GM12878 (cell line): ENCODE measurements at regions not wholly inside any gene's neighbourhood (a gene's known extent, or its start where the extent isn't known, plus 50 kb on each side); places are given as distances from the start of the nearest gene placed in this dataset.

Source experiments
- ATAC-seq: fragments of 200-7000 bp; cut with Tn5 transposase; 3 replicates; pipeline ENCODE4 v1.9.1; 2020; ENCODE audit warnings: mild to moderate bottlenecking, moderate library complexity
- BruUV-seq: library from RNA; stranded (reverse); fragments of 400-500 nt; replicated peaks from 2 replicates; lab custom pipeline; 2021; lab: Mats Ljungman, UMichigan
- CTCF ChIA-PET: fragments of 300-600 bp; sonication (Branson Sonifier 250); formaldehyde crosslinking; extraction: SDS; loops from one replicate; lab custom pipeline; 2021; ENCODE audit warnings: inconsistent platforms; lab: Yijun Ruan, JAX
- POLR2A ChIA-PET: fragments of 350-600 bp; formaldehyde crosslinking; extraction: SDS; loops from one replicate; lab custom pipeline; 2021; ENCODE audit warnings: inconsistent platforms; lab: Charles Lee
- RAD21 ChIA-PET: fragments of 300-600 bp; sonication (Branson Sonifier 250); formaldehyde crosslinking; loops from one replicate; lab custom pipeline; 2023; ENCODE audit warnings: antibody characterized with exemption; ENCODE audit not compliant: unreplicated experiment; lab: Charles Lee
- SMC1A ChIA-PET: fragments of 300-600 bp; sonication (Branson Sonifier 250); formaldehyde crosslinking; loops from one replicate; lab custom pipeline; 2023; ENCODE audit not compliant: unreplicated experiment, uncharacterized antibody; lab: Charles Lee
- DNase-seq: peaks from one replicate; pipeline ENCODE4 v3.0.0-alpha.2; 2011; ENCODE audit warnings: low read depth, low spot score
- FAIRE-seq: peaks from 3 replicates; lab custom pipeline; 2011; peaks lifted over from hg19 to GRCh38; lab: Jason Lieb, UNC
- H2AFZ ChIP-seq: 2 replicates; pipeline ENCODE4 v1.6.0; 2011; ENCODE audit warnings: low read depth, low read length, control low read depth; ENCODE audit not compliant: control insufficient read depth
- H3K27ac ChIP-seq: 2 replicates; pipeline ENCODE4 v1.5.1; 2011; ENCODE audit warnings: control low read depth; ENCODE audit not compliant: control insufficient read depth, insufficient read depth
- H3K27me3 ChIP-seq, 2 experiments: replicated peaks in 1 of 2; 2 replicates each; pipeline versions ENCODE4 v1.6.0 to v1.6.1; 2011; ENCODE audit warnings: low read length in 1 of 2; ENCODE audit not compliant: control insufficient read depth in 2 of 2, insufficient read depth in 2 of 2
- H3K36me3 ChIP-seq, 2 experiments: 2 replicates each; pipeline ENCODE4 v1.5.1; 2011; ENCODE audit warnings: low read length in 1 of 2; ENCODE audit not compliant: control insufficient read depth in 2 of 2, insufficient read depth in 2 of 2
- H3K4me1 ChIP-seq: 2 replicates; pipeline ENCODE4 v1.6.1; 2011; ENCODE audit warnings: mild to moderate bottlenecking, low read length, moderate library complexity, mixed read lengths; ENCODE audit not compliant: control insufficient read depth, insufficient read depth
- H3K4me2 ChIP-seq: 2 replicates; pipeline ENCODE4 v1.6.0; 2011; ENCODE audit warnings: control low read depth; ENCODE audit not compliant: control insufficient read depth, insufficient read depth
- H3K4me3 ChIP-seq: fragments of 200-600 bp; sonication (generic); 2 replicates; pipeline ENCODE4 v1.5.1; 2016
- H3K79me2 ChIP-seq: 2 replicates; pipeline ENCODE4 v1.6.0; 2011; ENCODE audit warnings: low read length; ENCODE audit not compliant: control insufficient read depth, insufficient read depth
- H3K9ac ChIP-seq: 2 replicates; pipeline ENCODE4 v1.8.0; 2011; ENCODE audit warnings: low read length, control low read depth, mixed read lengths; ENCODE audit not compliant: control insufficient read depth, insufficient read depth
- H3K9me3 ChIP-seq: replicated peaks from 3 replicates; pipeline ENCODE4 v1.5.1; 2011; ENCODE audit warnings: mild to moderate bottlenecking, low read length; ENCODE audit not compliant: control insufficient read depth, insufficient read depth
- H4K20me1 ChIP-seq: 2 replicates; pipeline ENCODE4 v1.6.0; 2011; ENCODE audit not compliant: control insufficient read depth, insufficient read depth
- CEBPB ChIP-seq, 2 experiments: fragments of 150-350 bp in 1 of 2; IDR thresholded peaks; 2 replicates each; pipeline ENCODE4 v1.6.1; 2012 to 2014; ENCODE audit warnings: low read depth in 2 of 2, low read length in 2 of 2, borderline replicate concordance in 1 of 2, inconsistent platforms in 1 of 2
- CHD2 ChIP-seq: IDR thresholded peaks from 2 replicates; pipeline ENCODE4 v1.6.1; 2011; ENCODE audit warnings: low read depth, low read length, improper control_type of control experiment, borderline replicate concordance
- CREB1 ChIP-seq: IDR thresholded peaks from 2 replicates; pipeline ENCODE4 v1.6.1; 2012; ENCODE audit warnings: low read depth, mild to moderate bottlenecking, inconsistent platforms
- HDGF ChIP-seq: fragments of 450-650 bp; IDR thresholded peaks from 2 replicates; pipeline ENCODE4 v1.6.1; 2016; ENCODE audit warnings: antibody characterized with exemption
- MYC ChIP-seq: IDR thresholded peaks from 2 replicates; pipeline ENCODE4 v1.6.1; 2011; ENCODE audit warnings: mild to moderate bottlenecking, low read length, moderate library complexity, inconsistent platforms; ENCODE audit not compliant: insufficient read depth, insufficient replicate concordance, insufficient read length, severe bottlenecking
- PAX8 ChIP-seq: fragments of 450-650 bp; IDR thresholded peaks from 2 replicates; pipeline ENCODE4 v1.6.1; 2017; ENCODE audit warnings: mild to moderate bottlenecking, moderate library complexity
- PML ChIP-seq: IDR thresholded peaks from 2 replicates; pipeline ENCODE4 v1.6.1; 2012; ENCODE audit warnings: low read length, inconsistent platforms
- SIX5 ChIP-seq: IDR thresholded peaks from 2 replicates; pipeline ENCODE4 v1.6.1; 2011; ENCODE audit warnings: mild to moderate bottlenecking, low read depth, low read length, moderate library complexity; ENCODE audit not compliant: severe bottlenecking
- TAF1 ChIP-seq: IDR thresholded peaks from 2 replicates; pipeline ENCODE4 v1.6.1; 2011; ENCODE audit warnings: mild to moderate bottlenecking, low read depth, low read length, borderline replicate concordance
- TBL1XR1 ChIP-seq: IDR thresholded peaks from 2 replicates; pipeline ENCODE4 v1.6.1; 2012; ENCODE audit warnings: low read depth, low read length, improper control_type of control experiment
- YY1 ChIP-seq: IDR thresholded peaks from 2 replicates; pipeline ENCODE4 v1.6.1; 2011; ENCODE audit warnings: low read depth, mild to moderate bottlenecking, low read length
- ZNF274 ChIP-seq: IDR thresholded peaks from one replicate; pipeline ENCODE4 v1.8.0; 2011; ENCODE audit not compliant: insufficient read length, insufficient read depth
- WGBS: methylation state at CpG from one replicate; pipeline ENCODE4 v1.1.6; 2016; ENCODE audit warnings: low lambda C conversion rate; ENCODE audit not compliant: insufficient replicate concordance, insufficient coverage; ENCODE audit errors: missing lambda C conversion rate; 5-methylcytosine and 5-hydroxymethylcytosine counted together
- in situ Hi-C: fragments of 300-500 bp; cut with MboI; formaldehyde crosslinking; loops from 9 replicates; pipeline ENCODE4 v1.14.3; 2018; ENCODE audit warnings: mixed read lengths
- intact Hi-C: fragments of 100-400 bp; cut with micrococcal nuclease; formaldehyde crosslinking; loops from one replicate; pipeline ENCODE4 v1.14.2; 2022; ENCODE audit not compliant: unreplicated experiment

DNA sequence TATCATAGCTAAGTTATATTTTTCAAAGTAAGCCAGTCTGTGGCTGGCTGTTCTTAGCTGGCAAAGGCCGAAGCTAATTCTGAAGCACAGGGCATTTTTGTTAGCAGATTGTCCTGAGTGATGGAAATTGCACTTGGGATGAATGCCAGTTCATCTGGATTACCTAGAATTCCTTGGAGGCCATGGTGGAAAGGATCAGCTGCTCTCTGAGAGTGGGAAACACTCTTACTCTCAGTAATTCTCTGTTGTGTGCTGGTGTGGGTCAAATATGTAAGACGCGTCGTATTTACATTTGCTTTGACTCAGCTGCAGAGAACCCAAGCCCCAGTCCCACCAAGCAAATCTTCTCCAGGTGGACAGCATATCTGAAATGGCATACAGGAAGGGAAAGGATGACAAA is 60.7 kb upstream of the C1QTNF9B start:
- intact Hi-C loops (no loop called here), in situ Hi-C loops (no loop called here)
- no peaks in the 10 kb centered on the region for H3K79me2 ChIP-seq
- TF ChIP-seq CEBPB (IDR thresholded peaks at IDR 0.05; ENCODE audit: borderline replicate concordance in 1 of 2, low read depth in 2 of 2, low read length in 2 of 2) (no peak), PAX8 (no peak), SIX5 (no peak), ZNF274 (no peak), MYC (no peak), CHD2 (no peak), HDGF (no peak), YY1 (no peak), PML (no peak), TBL1XR1 (no peak), TAF1 (no peak), CREB1 (no peak)
- H2AFZ ChIP-seq = no peak overlapping the region
- DNase-seq (no peak), FAIRE-seq (no peak), ATAC-seq (no peak)
- no peaks in the 10 kb centered on the region; a peak in 1 of 4 replicates for H3K27me3 ChIP-seq
- no peaks in the 10 kb centered on the region for H3K9me3 ChIP-seq
- ChIA-PET POLR2A (interaction anchor here (1.1 kb wide), 1 partner anchor 47 kb away, joined by 6 read pairs; no protein-coding TSS in a partner anchor), RAD21 (interaction anchor here (1.0 to 3.7 kb wide), 4 partner anchors 9 to 63 kb away, joined by 3 to 18 read pairs (median 9); no protein-coding TSS in a partner anchor), SMC1A (interaction anchor here (1.1 to 9.9 kb wide), 9 partner anchors 17 to 271 kb away, joined by 3 to 64 read pairs (median 4); no protein-coding TSS in a partner anchor), CTCF (interaction anchor here (0.9 to 3.9 kb wide), 4 partner anchors 30 to 69 kb away, joined by 3 to 25 read pairs (median 4); partner anchors contain the start of gene MIPEP)
- H3K27ac ChIP-seq = no peak overlapping the region
- H4K20me1 ChIP-seq = no peaks in the 10 kb centered on the region
- no peak overlapping the region for H3K4me2 ChIP-seq
- BruUV-seq = no TSS peak
- no peak overlapping the region for H3K4me3 ChIP-seq
- no peak overlapping the region for H3K9ac ChIP-seq
- WGBS = 97% methylated on average over 4 of the region's 4 CpGs
- no peaks in the 10 kb centered on the region for H3K4me1 ChIP-seq
- H3K36me3 ChIP-seq = no peaks in the 10 kb centered on the region
